Endothelial cell of umbilical vein (primary cell): ENCODE measurements at regions not wholly inside any gene's neighbourhood (a gene's known extent, or its start where the extent isn't known, plus 50 kb on each side); places are given as distances from the start of the nearest gene placed in this dataset.

Source experiments
- BruUV-seq: library from RNA; stranded (reverse); fragments of 400-500 nt; replicated peaks from 2 replicates; lab custom pipeline; 2021; lab: Mats Ljungman, UMichigan
- CTCF ChIA-PET: fragments of 300-600, 350-600 bp; sonication (Branson Sonifier 250); formaldehyde crosslinking; loops from one replicate; lab custom pipeline; 2021; ENCODE audit warnings: antibody characterized with exemption, inconsistent platforms; lab: Charles Lee
- POLR2A ChIA-PET: fragments of 300-600, 350-600 bp; sonication (Branson Sonifier 250); formaldehyde crosslinking; loops from one replicate; lab custom pipeline; 2021; ENCODE audit warnings: antibody characterized with exemption, inconsistent platforms; lab: Charles Lee
- DNase-seq: peaks from one replicate; pipeline ENCODE4 v3.0.0-alpha.2; 2011; ENCODE audit warnings: low read depth, low spot score
- FAIRE-seq: peaks from 2 replicates; lab custom pipeline; 2011; peaks lifted over from hg19 to GRCh38; lab: Jason Lieb, UNC
- H2AFZ ChIP-seq: 2 replicates; pipeline ENCODE4 v1.6.0; 2012; ENCODE audit warnings: low read depth, low read length, control low read depth, inconsistent platforms
- H3K27ac ChIP-seq: 2 replicates; pipeline ENCODE4 v1.5.1; 2011; ENCODE audit warnings: low read depth, mild to moderate bottlenecking, control low read depth, low read length, moderate library complexity; ENCODE audit not compliant: insufficient read depth
- H3K27me3 ChIP-seq, 2 experiments: 2 replicates each; pipeline versions ENCODE4 v1.6.0 to v1.6.1; 2011; ENCODE audit warnings: low read length in 2 of 2, mixed read lengths in 1 of 2; ENCODE audit not compliant: control insufficient read depth in 2 of 2, insufficient read depth in 2 of 2
- H3K36me3 ChIP-seq, 2 experiments: 2 replicates in 1 of 2; 3 replicates in 1 of 2; pipeline ENCODE4 v1.5.1; 2011; ENCODE audit warnings: low read length in 2 of 2, mild to moderate bottlenecking in 1 of 2, moderate library complexity in 1 of 2; ENCODE audit not compliant: control insufficient read depth in 2 of 2, insufficient read depth in 2 of 2; ENCODE audit errors: extremely low read depth in 1 of 2
- H3K4me1 ChIP-seq: 3 replicates; pipeline ENCODE4 v1.5.1; 2011; ENCODE audit warnings: mild to moderate bottlenecking, low read length; ENCODE audit not compliant: control insufficient read depth, insufficient read depth; ENCODE audit errors: extremely low read depth
- H3K4me2 ChIP-seq: 2 replicates; pipeline ENCODE4 v1.6.1; 2011; ENCODE audit warnings: low read length, control low read depth, mixed read lengths; ENCODE audit not compliant: insufficient read depth
- H3K4me3 ChIP-seq, 3 experiments: fragments of 200-600 bp in 1 of 3; sonication (generic), shearing (Covaris generic) in 1 of 3; replicated peaks in 1 of 3; 2 replicates each; pipeline ENCODE4 v1.5.1; 2011 to 2016; ENCODE audit warnings: control low read depth in 3 of 3, low read length in 3 of 3, mild to moderate bottlenecking in 2 of 3, inconsistent platforms in 1 of 3, low read depth in 1 of 3, moderate library complexity in 1 of 3; ENCODE audit not compliant: insufficient read depth in 1 of 3
- H3K79me2 ChIP-seq: 2 replicates; pipeline ENCODE4 v1.6.0; 2012; ENCODE audit warnings: low read length, inconsistent platforms; ENCODE audit not compliant: control insufficient read depth, insufficient read depth
- H3K9ac ChIP-seq: replicated peaks from 2 replicates; pipeline ENCODE3; 2011; ENCODE audit warnings: low read length, control low read depth; ENCODE audit not compliant: insufficient read depth; ENCODE audit errors: extremely low read depth
- H3K9me1 ChIP-seq: replicated peaks from 3 replicates; pipeline ENCODE4 v1.6.0; 2011; ENCODE audit warnings: mild to moderate bottlenecking, low read length; ENCODE audit not compliant: control insufficient read depth, insufficient read depth; ENCODE audit errors: extremely low read depth
- H3K9me3 ChIP-seq: replicated peaks from 2 replicates; pipeline ENCODE4 v1.5.1; 2012; ENCODE audit warnings: low read length, inconsistent platforms; ENCODE audit not compliant: control insufficient read depth, insufficient read depth
- H4K20me1 ChIP-seq: replicated peaks from 2 replicates; pipeline ENCODE3; 2011; ENCODE audit warnings: mild to moderate bottlenecking, low read length; ENCODE audit not compliant: control insufficient read depth, insufficient read depth; ENCODE audit errors: extremely low read depth
- CTCF ChIP-seq, 2 donors: IDR thresholded peaks; 1 replicate in 1 of 2; 2 replicates in 1 of 2; pipeline ENCODE4 v1.5.1; 2011; ENCODE audit warnings: low read length in 2 of 2, mild to moderate bottlenecking in 2 of 2, moderate library complexity in 2 of 2, control low read depth in 1 of 2, inconsistent platforms in 1 of 2, low read depth in 1 of 2; ENCODE audit not compliant: insufficient read depth in 1 of 2; ENCODE audit errors: extremely low read depth in 1 of 2
- EZH2 ChIP-seq: IDR thresholded peaks from 2 replicates; pipeline ENCODE4 v1.6.1; 2012; ENCODE audit warnings: borderline replicate concordance, low read depth, mild to moderate bottlenecking, moderate library complexity, low read length, inconsistent platforms; ENCODE audit not compliant: severe bottlenecking
- FOS ChIP-seq: IDR thresholded peaks from 2 replicates; pipeline ENCODE4 v1.6.1; 2011; ENCODE audit warnings: mild to moderate bottlenecking, low read length, moderate library complexity, borderline replicate concordance; ENCODE audit not compliant: insufficient read depth
- GATA2 ChIP-seq: IDR thresholded peaks from 2 replicates; pipeline ENCODE4 v1.7.0; 2011; ENCODE audit warnings: low read depth, mild to moderate bottlenecking, moderate library complexity, mixed read lengths, low read length; ENCODE audit not compliant: insufficient read length, insufficient read depth
- JUN ChIP-seq: IDR thresholded peaks from 2 replicates; pipeline ENCODE4 v1.6.1; 2011; ENCODE audit warnings: borderline replicate concordance, low read depth; ENCODE audit not compliant: insufficient read length, insufficient read depth
- MAX ChIP-seq: IDR thresholded peaks from 2 replicates; pipeline ENCODE4 v1.6.1; 2011; ENCODE audit not compliant: insufficient read depth, insufficient read length
- MYC ChIP-seq: IDR thresholded peaks from one replicate; pipeline ENCODE4 v1.6.1; 2011; ENCODE audit warnings: mild to moderate bottlenecking, low read depth, low read length
- POLR2A ChIP-seq: IDR thresholded peaks from 2 replicates; pipeline ENCODE4 v1.6.1; 2012; ENCODE audit warnings: low read depth, mild to moderate bottlenecking, control low read depth, low read length
- POLR2AphosphoS5 ChIP-seq: IDR thresholded peaks from 2 replicates; pipeline ENCODE4 v1.6.1; 2012; ENCODE audit warnings: low read depth, mild to moderate bottlenecking, control low read depth, low read length, moderate library complexity; ENCODE audit not compliant: insufficient read depth
- dilution Hi-C: fragments of 300-500 bp; cut with MboI; formaldehyde crosslinking; loops from one replicate; pipeline ENCODE4 v1.15.0; 2019; ENCODE audit warnings: low sequenced_read_pairs; ENCODE audit not compliant: extremely low pct_ligation_motif_present
- intact Hi-C: fragments of 100-400 bp; cut with micrococcal nuclease; formaldehyde crosslinking; loops from one replicate; pipeline ENCODE4 v1.10.0; 2022

- H3K4me1 ChIP-seq = no peaks in the 10 kb centered on the region
- dilution Hi-C loops = no loop called here
- H3K4me3 ChIP-seq = no peak overlapping the region
- peaks cover 5% of the 10 kb centered on the region for H3K9me3 ChIP-seq
- no peaks in the 10 kb centered on the region for H3K79me2 ChIP-seq
- no peak overlapping the region for H3K9ac ChIP-seq
- POLR2A ChIA-PET = no interaction called here
- DNase-seq = no peak
- no peak overlapping the region for H3K4me2 ChIP-seq
- intact Hi-C loops = no loop called here
- H3K9me1 ChIP-seq = no peaks in the 10 kb centered on the region
- TF ChIP-seq CTCF (IDR thresholded peaks at IDR 0.05; ENCODE audit: extremely low read depth in 1 of 2, insufficient read depth in 1 of 2, low read depth in 1 of 2, low read length in 2 of 2) (no peak), POLR2A (no peak), GATA2 (no peak), JUN (no peak), FOS (no peak), EZH2 (no peak), POLR2AphosphoS5 (no peak), MYC (no peak), MAX (no peak)
- CTCF ChIA-PET = no interaction called here
- H4K20me1 ChIP-seq = no peaks in the 10 kb centered on the region
- no peaks in the 10 kb centered on the region for H3K27me3 ChIP-seq
- no peaks in the 10 kb centered on the region for H3K36me3 ChIP-seq
- H3K27ac ChIP-seq = no peak overlapping the region
- FAIRE-seq = no peak
- BruUV-seq = no TSS peak
- H2AFZ ChIP-seq = no peak overlapping the region
These were observed 1300.8 kb upstream of the TENM3 start for GRCh38 chr4:180942367-180942916.
